ENCODE measurements at regions not wholly inside any gene's neighbourhood (a gene's known extent, or its start where the extent isn't known, plus 50 kb on each side); places are given as distances from the start of the nearest gene placed in this dataset.
"Not testable (repeated sequence)": the region's sequence is repeated elsewhere in the genome, so short reads cannot be mapped to it uniquely, and the experiment has no call there.

DNA sequence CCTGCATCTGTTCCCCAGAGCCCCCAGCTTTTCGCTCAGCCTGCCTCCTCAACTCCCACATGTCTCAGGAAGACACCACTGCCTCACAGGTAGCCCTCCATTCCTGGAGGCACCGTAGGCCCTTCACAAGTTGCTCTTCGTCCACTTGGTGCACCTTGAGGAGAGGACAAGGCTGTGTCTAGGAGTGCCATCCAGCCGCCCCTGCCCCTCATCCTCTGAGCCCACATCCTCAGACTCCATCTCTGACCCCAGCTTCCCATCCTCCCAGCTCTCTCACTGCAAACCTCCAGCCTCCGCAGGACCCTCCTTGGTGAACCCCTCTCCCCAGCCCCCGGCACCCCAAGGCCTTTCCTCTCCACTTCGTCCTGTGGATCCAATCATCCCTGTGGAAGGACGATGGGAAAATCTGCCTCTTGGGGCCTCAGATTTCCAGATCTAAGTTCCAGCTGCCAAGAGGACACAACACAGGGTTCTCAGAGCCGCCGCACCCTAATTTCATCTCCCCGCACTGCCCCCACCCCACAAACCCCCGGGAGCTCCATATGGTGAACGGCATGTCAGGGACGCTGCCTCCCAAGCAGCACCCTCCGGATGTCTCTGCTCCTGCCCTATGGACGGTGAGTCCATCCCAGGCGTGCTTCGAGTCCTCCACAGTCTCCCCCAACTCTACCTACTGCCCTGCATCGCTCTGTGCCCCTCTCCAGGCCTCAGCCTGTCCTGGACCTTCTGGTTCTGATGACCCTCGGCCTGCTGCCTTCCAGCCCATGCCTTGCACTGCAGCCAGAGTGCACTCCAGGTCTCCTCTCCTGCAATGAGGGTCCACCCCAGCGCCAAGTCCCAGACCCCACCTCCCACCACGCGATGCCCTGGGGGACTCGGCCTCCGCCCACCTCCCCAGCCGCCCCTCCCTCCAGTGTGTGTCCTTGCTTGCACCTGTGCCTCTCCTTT is 314.1 kb upstream of the DIO3 start:
- DNase-seq (ENCODE audit: low read depth in 2 of 2), result no peak

DNA sequence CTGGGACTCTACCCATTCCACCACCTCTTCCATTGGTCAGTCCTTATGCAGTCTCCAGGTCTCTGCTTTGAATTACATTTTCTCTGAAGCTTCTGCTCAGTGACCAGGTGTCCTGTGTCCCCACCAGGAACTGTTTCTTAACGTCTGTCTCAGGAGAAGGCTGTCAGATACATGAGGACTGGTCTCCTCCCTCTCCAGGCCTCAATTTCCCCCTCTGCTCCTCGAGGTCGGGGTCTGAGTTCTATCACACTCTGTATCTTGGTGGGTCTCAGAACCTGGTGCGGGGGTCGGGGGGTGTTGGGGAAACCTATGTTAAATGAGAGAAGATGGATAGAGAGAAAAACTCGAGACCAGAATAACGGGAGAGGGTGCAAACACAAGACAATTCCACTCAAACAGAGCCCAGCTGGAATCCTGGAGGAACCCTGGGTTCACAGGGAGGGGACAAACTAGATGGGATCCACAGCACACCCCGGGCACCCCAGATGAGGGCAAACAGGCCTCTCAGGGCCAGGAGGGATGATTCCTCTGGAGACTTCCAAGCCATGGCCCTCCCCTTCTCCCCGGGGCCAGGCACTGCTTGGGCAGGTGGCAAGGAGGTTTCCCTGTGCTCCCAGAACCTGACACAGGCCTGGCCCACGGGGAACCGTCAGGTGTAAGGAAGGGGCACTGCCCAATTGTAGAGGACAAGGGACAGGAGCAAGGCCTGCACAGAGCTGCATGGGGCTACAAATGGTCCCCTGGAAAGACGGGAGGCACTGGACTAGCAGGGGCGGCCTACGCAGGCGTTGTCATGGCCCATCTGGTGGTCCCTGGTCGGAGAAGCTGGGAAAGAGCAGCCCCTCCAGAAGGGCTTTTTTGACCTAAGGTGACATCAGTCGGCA is 313.2 kb upstream of the DIO3 start:
- DNase-seq (ENCODE audit: low read depth in 2 of 2), result no peak

DNA sequence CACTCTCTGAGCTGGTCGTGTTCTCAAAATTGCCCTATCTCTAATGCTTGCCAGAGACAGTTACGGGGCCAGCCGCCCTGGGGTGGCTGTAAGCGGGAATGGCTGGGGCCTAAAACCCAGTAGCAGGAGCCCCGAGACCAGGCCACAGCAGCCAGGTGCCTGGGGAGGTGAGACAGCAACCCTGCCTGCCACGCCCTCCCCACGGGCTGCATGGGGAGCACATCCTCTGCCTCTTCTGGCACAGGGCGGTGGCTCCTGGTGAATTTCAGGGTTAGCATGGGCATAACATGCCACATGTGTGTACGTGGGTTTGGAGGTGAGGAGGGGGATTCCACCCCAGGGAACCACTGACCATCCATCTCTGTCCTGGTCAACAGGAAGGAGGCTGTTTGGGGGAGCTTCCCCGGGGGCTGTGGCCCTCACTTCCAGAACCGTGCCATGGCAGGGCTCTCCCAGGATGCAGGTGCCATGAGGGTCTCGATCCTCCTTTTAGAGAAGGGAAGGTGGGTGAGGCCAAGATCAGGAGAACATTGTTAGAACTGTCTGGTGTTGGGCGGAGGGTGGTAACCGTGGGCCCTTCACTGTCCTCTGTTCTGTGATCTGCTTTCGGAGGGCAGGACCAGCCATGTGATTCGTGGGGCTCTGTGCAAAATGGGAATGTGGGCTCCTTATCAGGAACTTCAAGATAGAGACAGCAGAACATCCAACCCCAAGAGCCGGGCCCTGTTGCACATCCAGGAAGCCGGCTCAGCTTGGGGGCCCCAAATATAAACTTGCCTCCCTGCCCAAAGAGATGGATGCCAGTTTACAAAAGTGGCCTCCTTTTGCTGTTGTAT is 312.2 kb upstream of the DIO3 start:
- no peak for DNase-seq (ENCODE audit: low read depth in 2 of 2)

- no peak for DNase-seq (ENCODE audit: low read depth in 2 of 2)
These were observed 311.6 kb upstream of the DIO3 start for GRCh38 chr14:101249676-101250036.

GRCh38 chr14:101250336-101250947 is 310.9 kb upstream of the DIO3 start:
- no peak for DNase-seq (ENCODE audit: low read depth in 2 of 2)

GRCh38 chr14:101250948-101251811 is 310.1 kb upstream of the DIO3 start:
- DNase-seq (ENCODE audit: low read depth in 2 of 2), result no peak

DNA sequence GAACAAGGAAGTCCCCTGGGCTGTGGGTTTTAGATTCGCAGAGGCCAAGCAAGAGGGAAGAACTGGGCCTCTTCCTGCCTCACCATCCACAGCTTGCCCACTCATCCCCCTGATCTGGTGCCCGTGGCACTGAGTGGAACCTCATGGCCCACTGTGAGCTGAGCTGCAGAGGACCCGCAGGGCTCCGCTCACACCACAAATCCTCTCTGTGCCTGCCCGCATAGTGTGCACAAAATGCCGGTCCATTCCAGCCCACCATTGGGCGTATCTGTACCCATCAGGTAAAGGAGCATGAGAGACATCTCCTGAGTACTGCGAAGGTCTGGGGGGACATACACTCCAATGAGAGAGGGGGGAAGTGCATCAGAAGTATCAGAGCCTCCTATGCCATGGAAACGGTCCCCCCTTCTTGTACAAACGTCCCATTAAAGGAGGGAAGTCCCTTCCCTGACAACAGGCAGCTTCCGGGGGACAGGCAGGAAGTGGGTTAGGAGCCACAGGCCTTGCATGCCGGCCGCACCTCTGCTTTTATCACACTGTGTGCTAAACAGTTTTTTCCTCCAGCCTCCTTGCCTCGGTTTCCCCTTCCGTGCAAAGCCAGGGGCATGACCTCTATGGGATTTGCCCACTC is 309.4 kb upstream of the DIO3 start:
- DNase-seq (ENCODE audit: low read depth in 2 of 2), result no peak

DNA sequence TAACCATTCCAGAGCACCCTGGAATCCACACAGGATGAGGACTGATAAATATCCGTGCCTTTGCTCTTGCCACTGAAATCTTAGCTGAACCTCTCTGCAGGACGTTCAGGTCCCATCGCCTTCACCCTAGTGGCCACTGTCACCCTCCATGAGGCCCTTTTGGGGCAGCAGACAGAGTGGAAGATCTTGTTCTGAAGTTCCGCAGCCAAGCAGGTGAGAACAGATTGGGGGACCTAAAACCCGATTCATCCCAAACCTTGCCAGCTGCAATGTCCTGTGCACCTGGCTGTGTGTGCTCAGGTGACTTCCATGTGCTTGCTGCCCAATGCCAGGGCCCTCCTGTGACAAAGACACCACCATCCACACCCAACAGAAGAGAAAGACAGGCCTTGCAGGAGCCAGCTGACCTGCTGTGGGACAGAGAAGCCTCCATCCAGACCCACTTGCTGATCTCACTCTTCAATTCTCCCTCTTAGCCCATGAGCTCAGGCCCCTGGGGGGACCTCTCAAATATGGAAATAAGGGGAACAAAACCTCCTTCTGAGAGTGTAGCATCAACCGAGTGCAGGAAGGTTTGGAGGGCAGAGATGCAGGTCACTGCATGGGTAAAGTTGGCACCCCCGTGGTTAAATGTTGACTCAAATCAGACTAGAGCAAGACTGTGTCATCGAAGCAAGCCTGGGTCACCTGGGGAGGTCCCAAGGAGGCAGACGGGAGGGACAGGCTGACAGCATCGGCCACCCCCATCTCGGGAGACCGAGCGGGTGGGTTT is 308.7 kb upstream of the DIO3 start:
- no peak for DNase-seq (ENCODE audit: low read depth in 2 of 2)

DNA sequence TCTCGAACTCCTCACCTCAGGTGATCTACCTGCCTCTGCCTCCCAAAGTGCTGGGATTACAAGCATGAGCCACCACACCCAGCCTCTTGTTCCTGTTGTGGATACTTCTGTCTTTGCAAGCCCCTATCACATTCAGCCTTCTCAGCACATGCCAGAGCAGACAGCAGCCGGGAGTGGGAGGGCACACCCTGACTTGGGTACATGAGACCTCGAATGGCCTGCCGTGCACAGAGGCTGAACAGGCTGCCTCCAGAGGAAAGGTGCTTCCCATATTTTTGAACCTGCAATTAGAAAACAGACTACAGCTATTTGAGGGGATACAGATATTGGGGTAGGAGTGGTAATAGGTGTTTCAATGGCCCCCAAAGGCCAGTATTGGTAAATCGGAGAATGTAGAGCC is 307.3 kb upstream of the DIO3 start:
- no peak for DNase-seq (ENCODE audit: low read depth in 2 of 2)

DNA sequence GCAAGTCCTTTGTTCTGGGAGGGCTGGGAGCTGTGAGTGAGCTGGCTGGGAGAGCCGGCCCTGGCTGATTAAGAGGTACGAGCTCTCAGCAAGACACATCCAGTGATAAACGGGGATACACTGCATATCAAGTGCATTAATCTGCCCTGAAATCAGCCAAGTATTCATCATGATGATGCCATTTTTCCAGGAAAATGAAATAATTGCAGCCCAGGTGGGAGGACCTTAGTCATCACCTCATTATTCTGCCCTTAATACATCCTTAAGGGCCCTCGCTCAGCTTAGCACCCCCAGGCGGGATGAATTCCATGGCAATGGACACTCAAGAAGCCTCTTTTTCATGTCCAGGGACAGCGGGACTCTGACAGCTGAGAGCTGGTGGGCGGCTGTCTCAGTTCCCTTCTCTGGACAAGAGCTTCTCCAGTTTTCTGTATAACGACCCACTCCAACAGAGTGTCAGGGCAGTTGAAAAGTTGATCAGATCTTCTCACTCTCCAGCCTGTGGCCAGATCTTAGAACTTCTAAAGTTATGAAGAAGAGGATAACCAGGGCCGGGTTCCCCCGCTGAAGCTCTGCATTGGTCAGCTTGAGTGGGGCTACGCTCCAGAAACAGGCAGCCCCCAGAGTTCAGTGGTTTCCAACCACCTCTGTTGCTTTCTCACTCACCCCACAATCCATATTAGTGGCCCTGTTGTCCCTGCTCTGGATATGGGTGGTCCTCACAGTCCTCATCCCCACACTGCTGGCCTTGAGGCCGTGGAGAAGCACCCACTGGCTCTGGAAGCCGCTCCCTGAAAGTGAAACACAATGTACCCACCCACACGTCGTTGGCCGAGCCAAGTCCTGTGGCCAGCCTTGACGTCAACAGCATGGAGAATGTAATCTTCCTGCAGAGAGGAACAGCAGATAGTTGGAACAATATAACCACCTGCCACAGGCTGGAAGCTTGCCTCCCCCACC is 306.2 kb upstream of the DIO3 start:
- no peak for DNase-seq (ENCODE audit: low read depth in 2 of 2)

DNA sequence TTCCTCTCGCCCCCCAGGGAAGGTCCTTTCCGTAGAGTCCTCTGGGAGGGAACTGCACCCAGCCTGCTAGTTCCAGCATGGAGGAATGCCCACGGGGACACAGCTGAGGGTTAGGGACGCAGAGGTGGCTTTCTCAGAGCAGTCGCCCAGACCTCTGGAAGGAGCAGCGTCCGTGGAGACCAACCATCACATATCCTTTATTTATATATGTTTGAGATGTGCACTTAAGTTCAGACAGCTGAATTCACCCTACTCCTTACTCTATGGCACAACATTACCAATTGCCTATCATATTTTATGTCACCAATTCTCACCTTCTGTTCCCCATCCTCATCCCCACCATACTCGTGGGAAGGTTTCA is 305.6 kb upstream of the DIO3 start:
- no peak for DNase-seq (ENCODE audit: low read depth in 2 of 2)

GRCh38 chr14:101256266-101256665 is 305.0 kb upstream of the DIO3 start:
- DNase-seq (ENCODE audit: low read depth in 2 of 2), result no peak

- no peak for DNase-seq (ENCODE audit: low read depth in 2 of 2)
These were observed 303.7 kb upstream of the DIO3 start for GRCh38 chr14:101257551-101257950.

GRCh38 chr14:101259748-101260147 is 301.5 kb upstream of the DIO3 start:
- no peak for DNase-seq (ENCODE audit: low read depth in 2 of 2)

DNA sequence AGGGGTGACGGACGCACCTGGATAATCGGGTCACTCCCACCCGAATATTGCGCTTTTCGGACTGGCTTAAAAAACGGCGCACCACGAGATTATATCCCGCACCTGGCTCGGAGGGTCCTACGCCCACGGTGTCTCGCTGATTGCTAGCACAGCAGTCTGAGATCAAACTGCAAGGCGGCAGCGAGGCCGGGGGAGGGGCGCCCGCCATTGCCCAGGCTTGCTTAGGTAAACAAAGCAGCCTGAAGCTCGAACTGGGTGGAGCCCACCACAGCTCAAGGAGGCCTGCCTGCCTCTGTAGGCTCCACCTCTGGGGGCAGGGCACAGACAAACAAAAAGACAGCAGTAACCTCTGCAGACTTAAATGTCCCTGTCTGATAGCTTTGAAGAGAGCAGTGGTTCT is 294.9 kb upstream of the DIO3 start:
- DNase-seq (ENCODE audit: low read depth in 2 of 2), result not testable (repeated sequence)

DNA sequence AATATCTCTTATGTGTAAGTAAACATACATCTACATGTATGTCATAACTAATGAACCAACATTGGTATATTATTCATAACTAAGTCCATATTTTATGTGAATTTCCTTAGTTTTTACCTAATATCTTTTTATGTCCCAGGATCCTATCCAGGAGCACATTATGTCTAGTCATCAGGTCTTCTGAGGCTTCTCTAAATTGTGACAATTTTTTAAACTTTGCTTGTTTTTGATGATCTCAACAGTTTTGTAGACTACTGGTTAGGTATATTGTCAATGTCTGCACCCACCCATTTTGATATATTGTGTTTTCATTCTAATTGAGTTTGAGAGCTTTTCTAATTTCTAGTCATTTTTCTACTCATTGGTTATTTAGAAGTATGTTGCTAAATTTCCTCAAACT is 288.2 kb upstream of the DIO3 start:
- DNase-seq (ENCODE audit: low read depth in 2 of 2), result no peak

DNA sequence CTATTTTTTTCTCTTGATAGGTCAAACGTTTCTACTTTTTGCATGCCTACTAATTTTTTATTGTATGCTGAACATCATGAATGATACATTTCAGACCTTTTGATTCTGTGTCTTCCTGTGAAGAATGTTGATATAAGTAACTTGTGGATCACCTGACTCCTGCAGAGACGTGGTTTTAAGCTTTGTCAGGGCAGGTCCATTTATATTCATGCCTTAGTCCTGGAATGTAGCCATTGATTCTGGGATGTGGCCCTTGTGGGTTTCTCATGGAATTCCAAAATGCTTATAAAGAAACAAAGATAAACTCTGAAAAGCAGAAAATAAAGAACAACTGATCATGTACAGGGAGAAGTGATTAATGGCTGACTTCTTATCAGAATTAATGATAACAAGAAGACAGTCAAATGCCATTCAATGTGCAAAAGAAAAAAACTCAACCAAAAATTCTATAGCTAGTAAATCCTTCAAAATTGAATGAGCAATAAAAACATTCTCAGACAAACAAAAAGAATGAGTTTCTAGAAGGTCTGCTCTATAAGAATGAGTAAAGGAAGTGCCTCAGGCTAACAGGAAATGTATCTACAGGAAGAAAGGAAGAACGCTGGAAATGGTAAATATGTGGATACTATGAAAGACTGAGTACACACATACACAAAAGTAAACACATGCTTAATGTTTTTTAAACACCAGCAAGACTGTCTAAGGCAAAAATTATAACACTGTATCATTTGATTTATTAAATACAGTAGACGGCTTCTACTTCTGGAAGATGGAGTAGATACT is 284.8 kb upstream of the DIO3 start:
- DNase-seq (ENCODE audit: low read depth in 2 of 2), result no peak

All from stimulated activated CD8-positive, alpha-beta memory T cell treated with anti-CD3 and anti-CD28 coated beads, Interleukin-15, amount 100 ng/mL, for 4 hours (primary cell).